Neural cell (in vitro differentiated cells): ENCODE measurements at regions not wholly inside any gene's neighbourhood (a gene's known extent, or its start where the extent isn't known, plus 50 kb on each side); places are given as distances from the start of the nearest gene placed in this dataset.

Source experiments
- H2AFZ ChIP-seq: fragments of 200-600, 300-800 bp; sonication (generic), shearing (Covaris generic); 2 replicates; pipeline ENCODE4 v1.6.0; 2014; ENCODE audit warnings: low read depth, mild to moderate bottlenecking, antibody characterized with exemption, low read length, moderate library complexity
- H3F3A ChIP-seq: fragments of 200-600 bp; shearing (Covaris generic); 2 replicates; pipeline ENCODE4 v1.6.1; 2016; ENCODE audit warnings: mild to moderate bottlenecking, moderate library complexity, mixed read lengths, antibody characterized with exemption, low read length; ENCODE audit not compliant: insufficient read depth, poor library complexity, severe bottlenecking
- H3K27ac ChIP-seq: fragments of 200-600, 300-800 bp; sonication (generic), shearing (Covaris generic); 2 replicates; pipeline ENCODE4 v1.5.1; 2014; ENCODE audit warnings: mild to moderate bottlenecking, low read length, moderate library complexity
- H3K27me3 ChIP-seq: fragments of 300-800, 200-600 bp; sonication (generic), shearing (Covaris generic); 2 replicates; pipeline ENCODE4 v1.6.0; 2014; ENCODE audit warnings: mild to moderate bottlenecking, low read depth, low read length, moderate library complexity; ENCODE audit not compliant: insufficient read depth
- H3K36me3 ChIP-seq: fragments of 300-800, 200-600 bp; sonication (generic), shearing (Covaris generic); 2 replicates; pipeline ENCODE4 v1.5.1; 2014; ENCODE audit warnings: mild to moderate bottlenecking, antibody characterized with exemption, low read length, moderate library complexity; ENCODE audit not compliant: insufficient read depth
- H3K4me2 ChIP-seq: fragments of 300-800, 200-600 bp; sonication (generic), shearing (Covaris generic); 2 replicates; pipeline ENCODE4 v1.6.0; 2014; ENCODE audit warnings: mild to moderate bottlenecking, low read length
- H3K4me3 ChIP-seq: fragments of 300-800, 200-600 bp; sonication (generic), shearing (Covaris generic); 2 replicates; pipeline ENCODE4 v1.5.1; 2014; ENCODE audit warnings: mild to moderate bottlenecking, low read length, moderate library complexity
- H3K79me2 ChIP-seq: fragments of 200-600 bp; shearing (Covaris generic); replicated peaks from 2 replicates; pipeline ENCODE4 v1.6.0; 2014; ENCODE audit warnings: mild to moderate bottlenecking, low read length, moderate library complexity; ENCODE audit not compliant: insufficient read depth
- H3K9ac ChIP-seq: fragments of 300-800, 200-600 bp; sonication (generic), shearing (Covaris generic); 2 replicates; pipeline ENCODE4 v1.6.1; 2016; ENCODE audit warnings: mild to moderate bottlenecking, low read length, mixed read lengths
- H3K9me2 ChIP-seq: fragments of 200-600 bp; shearing (Covaris generic); 2 replicates; pipeline ENCODE4 v1.6.1; 2016; ENCODE audit warnings: mild to moderate bottlenecking, low read length, mixed read lengths; ENCODE audit not compliant: insufficient read depth
- H3K9me3 ChIP-seq: fragments of 200-600, 300-800 bp; sonication (generic), shearing (Covaris generic); 2 replicates; pipeline ENCODE4 v1.6.1; 2016; ENCODE audit warnings: mild to moderate bottlenecking, mixed run types, low read length, moderate library complexity, mixed read lengths
- H4K20me1 ChIP-seq: fragments of 200-600 bp; shearing (Covaris generic); 2 replicates; pipeline ENCODE4 v1.6.1; 2016; ENCODE audit warnings: mild to moderate bottlenecking, mixed run types; ENCODE audit not compliant: insufficient read depth
- CTCF ChIP-seq: fragments of 450-650 bp; IDR thresholded peaks from 2 replicates; pipeline ENCODE4 v1.5.1; 2014; ENCODE audit warnings: antibody characterized with exemption, mild to moderate bottlenecking, moderate library complexity; ENCODE audit not compliant: poor library complexity, severe bottlenecking
- EP300 ChIP-seq: fragments of 450-650 bp; conservative IDR thresholded peaks from 2 replicates; pipeline ENCODE4 v1.6.1; 2014; ENCODE audit warnings: antibody characterized with exemption, mild to moderate bottlenecking, moderate library complexity; ENCODE audit not compliant: poor library complexity, severe bottlenecking
- EZH2 ChIP-seq: fragments of 200-600, 300-800 bp; shearing (Covaris generic), sonication (generic); IDR thresholded peaks from 2 replicates; pipeline ENCODE4 v1.6.1; 2014; ENCODE audit warnings: antibody characterized with exemption, low read length, borderline replicate concordance, mild to moderate bottlenecking; ENCODE audit not compliant: insufficient read depth, poor library complexity, severe bottlenecking
- MXI1 ChIP-seq: fragments of 450-650 bp; conservative IDR thresholded peaks from 2 replicates; pipeline ENCODE4 v1.6.1; 2014; ENCODE audit warnings: antibody characterized with exemption, mild to moderate bottlenecking; ENCODE audit not compliant: poor library complexity, severe bottlenecking
- POLR2AphosphoS5 ChIP-seq: IDR thresholded peaks from 2 replicates; pipeline ENCODE4 v1.6.1; 2012
- RAD21 ChIP-seq: fragments of 450-650 bp; conservative IDR thresholded peaks from 2 replicates; pipeline ENCODE4 v1.6.1; 2014; ENCODE audit warnings: antibody characterized with exemption, mild to moderate bottlenecking, moderate library complexity
- REST ChIP-seq: IDR thresholded peaks from 2 replicates; pipeline ENCODE4 v1.6.1; 2012; ENCODE audit warnings: borderline replicate concordance
- SMC3 ChIP-seq: fragments of 450-650 bp; conservative IDR thresholded peaks from 2 replicates; pipeline ENCODE4 v1.6.1; 2014; ENCODE audit warnings: antibody characterized with exemption, mild to moderate bottlenecking, moderate library complexity; ENCODE audit not compliant: poor library complexity
- TAF1 ChIP-seq: IDR thresholded peaks from 2 replicates; pipeline ENCODE4 v1.6.1; 2012; ENCODE audit warnings: low read depth

DNA sequence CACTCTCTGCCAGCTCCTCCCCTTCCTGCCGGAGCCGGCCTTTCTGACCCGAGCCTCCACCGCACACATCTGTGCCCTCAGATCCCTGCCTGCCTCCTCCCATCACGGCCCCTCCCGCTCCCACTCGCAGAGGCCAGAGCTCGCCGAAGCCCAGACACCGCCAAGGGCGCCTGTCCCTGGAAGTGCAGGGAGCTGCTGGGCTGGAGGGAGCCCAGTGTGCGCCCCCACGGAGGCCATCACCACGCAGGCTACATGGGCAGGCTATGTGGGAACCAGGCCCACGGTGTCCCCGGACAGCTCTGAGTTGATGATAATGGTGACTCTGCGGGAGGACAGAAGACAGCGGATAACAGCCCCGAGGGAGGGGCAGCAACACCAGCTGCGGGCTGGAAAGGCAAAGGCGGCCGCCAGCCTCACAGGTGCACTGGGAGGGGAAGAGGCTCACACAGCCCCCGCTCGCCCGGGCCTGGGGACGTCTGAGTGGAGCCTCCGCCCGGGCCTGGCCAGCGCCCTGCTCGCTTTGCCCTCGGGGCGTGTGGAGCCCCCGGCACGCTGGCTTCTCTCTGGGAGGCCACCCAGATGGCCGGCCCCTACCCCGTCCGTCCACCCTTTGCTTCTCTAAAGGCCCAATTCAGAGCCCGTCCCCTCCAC, 154.9 kb downstream of the DLL1 start:
- no peaks in the 10 kb centered on the region for H3K9me2 ChIP-seq
- H3K9me3 ChIP-seq: no peaks in the 10 kb centered on the region
- H3K4me2 ChIP-seq: no peak overlapping the region
- no peak overlapping the region for H3K27ac ChIP-seq
- no peaks in the 10 kb centered on the region for H3F3A ChIP-seq
- no peak overlapping the region for H3K4me3 ChIP-seq
- H2AFZ ChIP-seq: no peak overlapping the region
- H3K9ac ChIP-seq: no peak overlapping the region
- no peaks in the 10 kb centered on the region for H3K27me3 ChIP-seq
- H4K20me1 ChIP-seq: no peaks in the 10 kb centered on the region
- no peaks in the 10 kb centered on the region for H3K36me3 ChIP-seq
- no peak for TF ChIP-seq POLR2AphosphoS5
- TF ChIP-seq CTCF: no peak
- TF ChIP-seq EZH2: no peak
- TF ChIP-seq TAF1: no peak
- TF ChIP-seq REST: no peak
- TF ChIP-seq EP300: no peak
- TF ChIP-seq RAD21: no peak
- no peak for TF ChIP-seq MXI1
- TF ChIP-seq SMC3: no peak
- H3K79me2 ChIP-seq: no peaks in the 10 kb centered on the region

GRCh38 chr6:170135461-170135820, 155.4 kb downstream of the DLL1 start:
- Histone ChIP-seq H4K20me1 (no peaks in the 10 kb centered on the region), H3K4me2 (no peak overlapping the region), H3K27ac (no peak overlapping the region), H3K9ac (no peak overlapping the region), H2AFZ (no peak overlapping the region), H3K36me3 (no peaks in the 10 kb centered on the region), H3K4me3 (no peak overlapping the region), H3K9me2 (no peaks in the 10 kb centered on the region), H3K79me2 (no peaks in the 10 kb centered on the region), H3F3A (no peaks in the 10 kb centered on the region), H3K9me3 (no peaks in the 10 kb centered on the region), H3K27me3 (no peaks in the 10 kb centered on the region)
- TF ChIP-seq SMC3 (no peak), TAF1 (no peak), RAD21 (no peak), EZH2 (no peak)
